HG03159 (cell line): ENCODE measurements at regions not wholly inside any gene's neighbourhood (a gene's known extent, or its start where the extent isn't known, plus 50 kb on each side); places are given as distances from the start of the nearest gene placed in this dataset.
"Not testable (repeated sequence)": the region's sequence is repeated elsewhere in the genome, so short reads cannot be mapped to it uniquely, and the experiment has no call there.

Experiments
- ATAC-seq: cut with Tn5 transposase; IDR thresholded peaks from one replicate; pipeline ENCODE4 v1.9.1; 2021; ENCODE audit warnings: mild to moderate bottlenecking, moderate library complexity; ENCODE audit not compliant: unreplicated experiment

DNA sequence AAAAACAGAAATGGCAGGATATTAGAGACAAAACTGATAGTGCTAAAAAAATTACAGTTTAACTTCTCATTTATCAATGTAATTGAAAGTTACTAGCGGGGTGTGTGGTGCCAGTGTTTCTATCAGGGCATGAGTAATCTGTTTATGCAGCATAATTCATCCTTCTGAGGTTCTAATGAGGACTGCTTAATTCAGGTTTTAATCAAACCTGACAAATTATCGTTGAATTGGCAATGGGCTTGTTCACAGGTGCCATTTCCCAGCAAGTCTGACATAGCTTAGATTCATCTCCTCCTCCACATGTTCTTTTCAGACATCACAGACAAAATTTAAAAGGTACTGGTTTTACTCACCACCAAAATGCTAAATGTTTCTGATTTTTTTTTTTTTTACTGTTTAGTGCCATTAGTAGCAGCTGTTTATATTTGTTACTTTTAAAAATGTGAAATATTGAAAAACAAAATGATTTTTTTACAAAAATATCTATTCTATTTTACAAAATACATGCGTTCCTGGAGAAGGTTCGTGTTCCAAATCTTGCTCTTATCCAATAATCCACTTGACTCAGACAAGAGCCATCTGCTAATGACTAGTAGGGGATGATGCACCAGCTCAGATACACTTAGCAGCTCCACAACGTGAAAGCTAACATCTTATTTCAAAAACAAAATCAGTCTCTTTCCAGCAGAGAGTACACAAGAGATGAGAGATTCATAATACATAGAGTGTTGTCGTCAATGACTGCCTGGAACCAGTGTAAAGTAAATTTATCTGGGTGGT, 447.7 kb upstream of the DPPA4 start:
- ATAC-seq, result no peak

DNA sequence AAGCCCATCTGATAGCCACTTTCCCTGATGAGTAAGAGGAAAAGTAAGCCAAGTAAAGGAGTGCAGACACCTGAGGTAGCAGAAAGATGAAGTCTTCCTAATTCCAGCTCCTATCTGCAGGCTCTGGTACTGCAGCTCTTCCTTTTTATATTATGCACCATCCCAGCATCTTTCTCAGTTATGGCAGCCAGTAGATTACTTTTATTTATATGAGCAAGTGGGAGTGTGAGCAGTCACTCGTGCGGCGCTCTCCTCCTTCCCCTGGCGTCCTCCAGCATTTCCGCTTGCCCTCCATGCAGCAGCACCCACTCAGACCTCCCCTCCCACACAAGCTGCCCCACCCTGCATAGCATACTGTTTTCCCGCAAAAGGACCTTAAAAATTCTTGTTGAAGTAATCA, 465.9 kb upstream of the DPPA4 start:
- no peak for ATAC-seq

DNA sequence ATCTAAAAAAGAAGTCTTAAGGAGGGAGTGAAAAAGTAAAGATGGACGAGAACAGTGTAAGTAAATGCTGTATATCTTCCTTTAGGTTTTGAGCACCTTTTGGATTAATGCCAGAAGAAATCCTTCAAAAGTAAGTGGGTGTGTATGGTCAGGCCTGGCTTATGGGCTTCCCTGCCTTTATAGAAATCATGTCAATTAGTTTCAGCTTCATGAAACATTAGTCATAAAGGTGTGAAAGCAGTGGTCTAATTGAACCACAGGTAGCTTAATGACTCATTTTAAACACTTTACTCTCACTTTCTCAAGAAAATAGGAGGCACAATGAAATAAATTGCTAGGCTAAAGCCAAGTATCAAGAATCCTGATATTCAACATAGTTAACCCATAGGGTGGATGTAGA, 467.4 kb upstream of the DPPA4 start:
- ATAC-seq, result no peak

GRCh38 chr3:109806929-109807328, 469.6 kb upstream of the DPPA4 start:
- ATAC-seq, result peak; percentile 79

DNA sequence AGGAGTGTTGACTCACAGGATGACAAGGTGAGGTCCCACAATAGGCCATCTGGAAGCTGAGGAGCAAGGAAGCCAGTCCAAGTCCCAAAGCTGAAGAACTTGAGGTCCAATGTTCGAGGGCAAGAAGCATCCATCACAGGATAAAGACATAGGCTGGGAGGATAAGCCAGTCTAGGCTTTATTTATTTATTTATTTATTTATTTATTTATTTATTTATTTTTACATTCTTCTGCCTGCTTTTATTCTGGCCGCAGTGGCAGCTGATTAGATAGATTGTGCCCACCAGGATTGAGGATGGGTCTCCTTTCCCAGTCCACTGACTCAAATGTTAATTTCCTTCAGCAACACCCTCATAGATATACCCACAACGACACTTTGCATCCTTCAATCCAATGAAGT, 472.2 kb upstream of the DPPA4 start:
- no peak for ATAC-seq

GRCh38 chr3:109818081-109818480, 480.7 kb upstream of the DPPA4 start:
- ATAC-seq, result no peak

- no peak for ATAC-seq
Measured at GRCh38 chr3:109819734-109820133, 482.4 kb upstream of the DPPA4 start.

DNA sequence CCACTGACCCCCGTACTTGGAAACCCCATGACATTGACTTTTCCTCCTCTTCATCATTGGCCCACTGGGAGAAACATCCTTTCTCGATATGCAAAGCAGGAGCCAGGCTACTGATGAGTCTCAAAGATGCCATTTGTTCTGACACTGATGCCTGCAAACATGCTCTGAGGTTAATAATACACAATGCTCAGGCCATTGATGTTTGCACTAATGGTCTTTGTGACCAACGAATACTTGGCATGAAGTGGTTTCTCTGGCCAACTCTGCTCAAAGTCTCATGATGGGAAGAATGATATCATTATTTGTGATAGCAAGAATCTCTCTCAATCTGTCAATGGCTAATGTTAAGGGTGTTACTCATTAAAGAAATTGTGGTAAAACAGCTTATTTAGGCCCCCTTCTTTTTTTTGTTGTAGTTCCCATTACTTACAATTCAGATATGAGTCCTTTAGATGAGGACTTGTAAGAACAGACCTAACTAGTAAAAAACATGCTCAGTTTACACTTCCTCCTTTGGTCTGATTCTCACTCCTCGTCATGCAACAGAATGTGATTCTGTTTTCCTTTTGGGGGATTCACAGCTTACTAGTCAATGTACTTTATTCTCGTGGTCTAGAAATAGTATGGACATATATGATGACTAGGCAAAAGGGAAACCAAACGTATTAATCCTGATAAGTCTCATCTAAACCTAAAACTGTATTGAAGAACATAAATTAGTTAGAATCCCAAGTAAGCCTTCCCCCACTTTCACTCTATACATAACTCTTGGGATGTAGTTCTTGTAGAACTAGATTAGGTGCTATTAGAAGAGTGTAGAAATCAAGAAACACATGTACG, 488.8 kb upstream of the DPPA4 start:
- ATAC-seq, result no peak

DNA sequence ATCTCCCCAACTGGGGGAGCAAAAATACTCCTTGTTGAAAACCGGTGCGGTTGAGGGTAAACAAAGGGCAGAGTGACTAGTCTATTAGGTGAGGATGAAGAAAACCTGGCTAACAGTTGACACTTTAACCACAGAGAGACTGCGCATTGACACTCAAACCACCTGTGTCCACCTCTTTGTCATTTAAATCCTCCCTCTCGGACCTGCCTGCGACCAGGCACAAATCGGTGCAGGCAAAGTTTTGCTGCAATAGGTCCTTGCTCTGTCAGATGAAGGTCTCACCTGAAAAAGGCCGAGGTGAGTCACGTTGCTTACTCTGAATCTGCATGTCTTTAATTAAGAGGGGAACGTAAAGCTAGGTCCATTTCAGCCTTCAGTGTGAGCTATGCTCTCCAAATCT, 494.1 kb upstream of the DPPA4 start:
- no peak for ATAC-seq

- ATAC-seq, result no peak
Measured at GRCh38 chr3:109835958-109836357, 498.6 kb upstream of the DPPA4 start.

- no peak for ATAC-seq
Measured at GRCh38 chr3:109851854-109852253, 514.5 kb upstream of the DPPA4 start.

- no peak for ATAC-seq
Measured at GRCh38 chr3:109852283-109852682, 514.9 kb upstream of the DPPA4 start.

DNA sequence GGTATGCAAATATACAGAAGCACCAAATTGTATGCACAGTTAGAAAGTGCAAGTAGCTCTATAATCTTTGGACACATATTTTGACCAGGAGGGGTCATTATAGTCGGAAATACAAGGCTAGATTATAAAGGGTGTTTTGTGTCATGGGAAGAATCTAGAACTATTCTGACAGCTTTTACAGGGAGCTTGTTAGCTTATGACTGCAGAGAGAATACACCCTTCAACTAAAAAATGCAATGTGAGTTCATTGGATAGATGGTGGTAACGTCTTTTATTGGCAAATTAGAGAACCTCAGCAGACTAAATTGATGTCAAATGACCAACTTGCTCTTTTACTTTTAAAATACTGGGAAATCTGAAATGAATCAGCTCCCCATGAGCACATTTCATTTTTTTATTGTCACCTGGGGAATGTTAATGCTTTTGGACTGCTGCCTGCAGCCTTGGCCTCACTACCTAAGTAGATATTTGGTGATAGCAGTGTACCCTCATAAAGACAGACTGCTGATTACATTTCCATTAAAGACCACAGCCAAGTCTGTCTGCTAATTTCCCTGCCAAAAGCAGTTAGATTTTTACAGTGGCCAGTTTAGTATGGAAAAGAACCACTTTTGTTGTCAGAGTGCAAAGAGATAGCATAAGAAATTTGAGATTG, 515.9 kb upstream of the DPPA4 start:
- no peak for ATAC-seq

- ATAC-seq, result no peak
Measured at GRCh38 chr3:109863701-109864100, 526.4 kb upstream of the DPPA4 start.

DNA sequence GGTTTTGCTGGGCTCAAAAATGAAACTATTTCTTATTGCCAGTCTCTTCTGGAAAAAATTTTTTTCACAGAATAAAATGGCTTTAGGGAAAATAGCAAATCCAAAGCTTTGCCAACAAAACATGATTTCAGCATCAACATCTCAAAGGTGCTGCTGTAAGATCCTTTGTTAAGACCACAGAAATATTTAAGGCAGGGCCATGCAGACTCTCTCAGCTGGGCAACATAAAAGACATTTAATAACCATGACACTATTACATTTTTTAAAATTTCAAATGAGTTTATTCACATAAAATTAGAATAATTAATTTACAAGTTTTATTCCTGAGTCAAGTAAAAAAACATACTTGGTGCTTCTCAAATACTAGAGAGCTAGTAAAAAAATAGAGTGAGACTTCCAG, 527.1 kb upstream of the DPPA4 start:
- no peak for ATAC-seq

DNA sequence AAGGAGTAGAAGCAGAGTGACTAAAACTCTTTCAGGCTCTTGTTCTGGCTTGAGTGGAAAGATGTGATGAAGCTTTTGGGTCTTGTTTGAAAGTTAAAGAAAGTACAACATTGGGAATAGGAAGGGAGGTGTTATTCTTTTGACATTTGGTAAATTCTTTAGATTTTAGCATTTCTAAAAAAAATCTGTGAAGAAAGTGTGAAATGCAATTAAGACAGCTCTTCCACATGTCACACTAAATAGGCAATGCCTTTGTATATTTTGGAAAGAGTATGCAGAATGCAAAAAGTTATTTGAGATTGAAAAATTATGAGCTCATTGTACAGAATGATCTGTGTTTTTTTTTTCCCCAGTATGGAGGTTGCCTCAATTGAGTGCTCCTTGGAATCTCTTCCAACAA, 532.2 kb upstream of the DPPA4 start:
- no peak for ATAC-seq

GRCh38 chr3:109874896-109875708, 537.8 kb upstream of the DPPA4 start:
- ATAC-seq, result no peak

- ATAC-seq, result not testable (repeated sequence)
Measured at GRCh38 chr3:109877616-109878015, 540.3 kb upstream of the DPPA4 start.

- ATAC-seq, result no peak
Measured at GRCh38 chr3:109882144-109882543, 544.8 kb upstream of the DPPA4 start.

DNA sequence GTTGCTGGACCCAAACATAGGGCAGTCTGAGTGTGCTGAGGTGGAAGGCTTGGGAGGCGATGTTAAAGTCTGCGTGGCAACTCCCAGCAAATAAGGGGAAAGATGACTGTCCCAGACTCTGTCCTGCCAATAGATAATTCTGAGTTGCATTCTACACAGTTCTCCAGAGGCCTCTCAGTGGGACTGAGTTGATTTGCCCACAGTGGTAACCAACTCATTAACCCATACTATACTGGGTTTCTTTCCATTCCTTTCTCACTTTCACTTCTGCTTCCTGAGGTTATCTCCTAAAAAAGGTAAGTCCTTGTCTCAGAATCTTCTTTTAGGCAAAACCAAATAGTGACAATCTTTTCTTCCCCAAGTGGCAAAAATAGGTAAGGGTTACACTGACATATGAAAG, 549.9 kb upstream of the DPPA4 start:
- no peak for ATAC-seq

DNA sequence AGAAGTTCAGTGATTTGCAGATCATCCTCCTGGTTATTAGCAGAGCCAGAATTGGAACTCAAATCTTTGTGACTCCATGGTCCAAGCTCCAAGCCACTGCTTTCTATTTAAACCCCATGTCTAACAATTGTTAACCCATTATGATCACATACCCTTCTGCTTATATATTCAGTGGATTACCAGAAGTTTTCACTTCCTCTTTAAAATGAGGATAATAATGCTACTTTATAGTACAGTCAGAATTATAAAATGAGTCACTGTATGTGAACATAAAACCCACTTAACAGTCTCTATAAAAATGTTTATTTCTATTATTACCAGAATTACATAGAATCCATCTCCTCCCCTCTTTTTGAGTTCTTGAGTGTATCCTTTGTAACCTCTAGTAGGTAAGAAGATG, 550.7 kb upstream of the DPPA4 start:
- peak; percentile 81 for ATAC-seq
